SK-N-SH treated with all-trans-retinoic acid at 6 μM for 48 hours (cell line): ENCODE measurements at regions not wholly inside any gene's neighbourhood (a gene's known extent, or its start where the extent isn't known, plus 50 kb on each side); places are given as distances from the start of the nearest gene placed in this dataset.

Experiments
- ATAC-seq: fragments of 200-7000 bp; cut with Tn5 transposase; 3 replicates; pipeline ENCODE4 v1.9.1; 2020; ENCODE audit warnings: mild to moderate bottlenecking, moderate library complexity
- ARNTL ChIP-seq: fragments of 450-650 bp; formaldehyde crosslinking; IDR thresholded peaks from 2 replicates; pipeline ENCODE4 v1.5.0; 2020; ENCODE audit warnings: low read depth, mild to moderate bottlenecking, moderate library complexity, borderline replicate concordance
- BACH2 ChIP-seq: fragments of 250-450 bp; sonication (Bioruptor Pico); IDR thresholded peaks from 2 replicates; pipeline ENCODE4 v1.9.0; 2021; ENCODE audit warnings: mild to moderate bottlenecking, borderline replicate concordance
- CSDC2 ChIP-seq: fragments of 250-450 bp; sonication (Bioruptor Pico); IDR thresholded peaks from 2 replicates; pipeline ENCODE4 v1.5.0; 2020; ENCODE audit warnings: mild to moderate bottlenecking, moderate library complexity
- ESRRG ChIP-seq: fragments of 250-450 bp; sonication (Bioruptor Pico); IDR thresholded peaks from 2 replicates; pipeline ENCODE4 v1.6.1; 2021; ENCODE audit warnings: mild to moderate bottlenecking
- GLIS3 ChIP-seq: fragments of 250-450 bp; sonication (Bioruptor Pico); IDR thresholded peaks from 2 replicates; pipeline ENCODE4 v1.5.0; 2020; ENCODE audit warnings: mild to moderate bottlenecking, moderate library complexity
- ISL1 ChIP-seq: fragments of 250-450 bp; sonication (Bioruptor Pico); IDR thresholded peaks from 2 replicates; pipeline ENCODE4 v2.1.2; 2022; ENCODE audit warnings: mild to moderate bottlenecking, moderate library complexity
- OSR1 ChIP-seq: fragments of 250-450 bp; sonication (Bioruptor Pico); IDR thresholded peaks from 2 replicates; pipeline ENCODE4 v1.8.0; 2022; ENCODE audit warnings: moderate library complexity, mild to moderate bottlenecking, inconsistent platforms
- PPARA ChIP-seq: fragments of 250-450 bp; sonication (Bioruptor Pico); IDR thresholded peaks from 2 replicates; pipeline ENCODE4 v1.5.0; 2020; ENCODE audit warnings: mild to moderate bottlenecking, borderline replicate concordance
- RARB ChIP-seq: fragments of 250-450 bp; sonication (Bioruptor Pico); IDR thresholded peaks from 2 replicates; pipeline ENCODE4 v1.8.0; 2021; ENCODE audit warnings: mild to moderate bottlenecking, moderate library complexity
- SNAI2 ChIP-seq: fragments of 250-450 bp; sonication (Bioruptor Pico); IDR thresholded peaks from 2 replicates; pipeline ENCODE4 v1.5.0; 2020; ENCODE audit warnings: mild to moderate bottlenecking, moderate library complexity
- TCF4 ChIP-seq: fragments of 250-450 bp; sonication (Bioruptor Pico); IDR thresholded peaks from 2 replicates; pipeline ENCODE4 v1.8.0; 2021; ENCODE audit warnings: mild to moderate bottlenecking, moderate library complexity, borderline replicate concordance
- TOX ChIP-seq: fragments of 250-450 bp; sonication (Bioruptor Pico); IDR thresholded peaks from 2 replicates; pipeline ENCODE4 v1.8.0; 2021; ENCODE audit warnings: mild to moderate bottlenecking, moderate library complexity, borderline replicate concordance
- ZFP3 ChIP-seq: fragments of 250-450 bp; sonication (Bioruptor Pico); IDR thresholded peaks from 2 replicates; pipeline ENCODE4 v1.5.0; 2020; ENCODE audit warnings: mild to moderate bottlenecking, moderate library complexity
- ZFP30 ChIP-seq: fragments of 450-650 bp; formaldehyde crosslinking; IDR thresholded peaks from 2 replicates; pipeline ENCODE4 v1.5.0; 2022; ENCODE audit warnings: mild to moderate bottlenecking, moderate library complexity
- ZNF565 ChIP-seq: fragments of 450-650 bp; formaldehyde crosslinking; conservative IDR thresholded peaks from 2 replicates; pipeline ENCODE4 v1.5.0; 2020; ENCODE audit warnings: low read depth, mild to moderate bottlenecking, moderate library complexity
- ZNF70 ChIP-seq: fragments of 450-650 bp; formaldehyde crosslinking; IDR thresholded peaks from 2 replicates; pipeline ENCODE4 v1.5.0; 2020; ENCODE audit warnings: mild to moderate bottlenecking, moderate library complexity
- ZNF8 ChIP-seq: fragments of 450-650 bp; formaldehyde crosslinking; IDR thresholded peaks from 2 replicates; pipeline ENCODE4 v1.5.0; 2020; ENCODE audit warnings: mild to moderate bottlenecking, moderate library complexity
- TF ChIP-seq, protein P1 (sequence below): fragments of 250-450 bp; sonication (Bioruptor Pico); IDR thresholded peaks from 2 replicates; pipeline ENCODE4 v1.5.1; 2021; ENCODE audit warnings: mild to moderate bottlenecking, moderate library complexity
- TF ChIP-seq, protein P2 (sequence below): fragments of 250-450 bp; sonication (Bioruptor Pico); IDR thresholded peaks from 2 replicates; pipeline ENCODE4 v1.8.0; 2020; ENCODE audit warnings: mild to moderate bottlenecking, moderate library complexity, borderline replicate concordance
- TF ChIP-seq, protein P3 (sequence below): fragments of 250-450 bp; sonication (Bioruptor Pico); IDR thresholded peaks from 2 replicates; pipeline ENCODE4 v1.5.0; 2020; ENCODE audit warnings: mild to moderate bottlenecking, moderate library complexity
- TF ChIP-seq, protein P4 (sequence below): fragments of 250-450 bp; sonication (Bioruptor Pico); IDR thresholded peaks from 2 replicates; pipeline ENCODE4 v1.8.0; 2021; ENCODE audit warnings: low read depth, mild to moderate bottlenecking, moderate library complexity, borderline replicate concordance
- TF ChIP-seq, protein P5 (sequence below): fragments of 250-450 bp; sonication (Bioruptor Pico); IDR thresholded peaks from 2 replicates; pipeline ENCODE4 v1.5.1; 2020; ENCODE audit warnings: low read depth, mild to moderate bottlenecking, moderate library complexity

DNA sequence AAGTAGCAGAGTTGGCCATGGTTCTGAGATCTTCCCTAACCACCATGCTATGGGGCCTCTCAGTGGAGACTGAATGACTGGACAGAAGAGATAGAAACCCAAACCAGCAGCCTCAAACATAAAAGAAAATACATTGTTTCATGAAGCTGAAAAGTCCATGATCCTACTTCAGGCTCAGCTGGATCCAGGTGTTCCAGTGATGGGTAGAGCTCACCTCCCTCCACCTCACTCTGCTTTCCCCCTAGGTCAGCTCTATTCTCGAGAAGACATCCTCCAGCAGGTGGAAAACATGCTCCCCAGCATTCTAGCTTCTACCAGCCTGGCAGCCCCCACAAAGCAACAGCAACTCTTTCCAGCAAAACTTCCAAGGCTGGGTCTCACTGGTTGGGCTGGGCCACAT is 132.1 kb downstream of the OAT start:
- no peak for ATAC-seq
- TF ChIP-seq ARNTL (no peak), ZFP3 (CRISPR knock-in tag) (no peak)
- TF ChIP-seq, all 23 proteins: peak for 0

DNA sequence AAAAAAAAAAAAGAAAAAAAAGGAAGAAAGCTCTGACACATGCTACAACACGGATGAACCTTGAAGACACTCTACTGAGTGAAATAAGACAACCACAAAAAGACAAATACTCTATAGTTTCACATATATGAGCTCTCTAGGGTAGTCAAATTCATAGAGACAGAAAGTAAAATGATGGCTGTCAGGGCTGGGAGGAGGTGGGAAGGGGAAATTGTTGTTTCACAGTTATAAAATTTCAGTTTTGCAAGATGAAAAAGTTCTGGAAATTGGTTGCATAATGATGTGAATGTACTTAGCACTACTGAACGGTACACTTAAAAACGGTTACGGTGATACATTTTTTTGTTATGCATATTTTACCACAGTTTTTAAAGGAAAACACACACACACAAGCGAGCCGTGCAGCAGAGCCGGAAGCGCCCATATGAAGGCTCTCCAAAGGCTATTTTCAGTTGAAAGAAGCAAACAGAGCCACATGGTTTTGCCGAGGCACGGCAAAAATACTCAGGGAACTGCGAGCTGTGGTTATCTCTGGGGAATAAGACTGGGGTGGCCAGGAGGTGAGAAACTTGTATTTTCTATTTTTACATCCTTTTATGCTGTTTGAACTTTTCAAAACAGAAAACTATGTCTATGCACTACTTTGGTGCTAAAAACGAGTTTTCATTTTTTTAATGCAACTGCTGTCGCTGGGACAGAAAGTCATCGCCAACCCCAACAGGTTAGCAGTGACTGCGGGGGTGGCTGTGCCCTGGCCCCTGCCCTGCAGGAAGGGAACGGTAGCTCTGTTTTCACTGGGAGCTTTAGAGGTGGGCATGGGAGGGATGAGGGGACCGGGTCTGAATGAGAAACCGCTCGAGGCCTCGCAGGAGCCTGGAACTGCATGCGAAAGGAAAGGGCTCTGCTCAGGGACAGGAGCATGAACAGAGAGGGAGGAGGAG is 132.9 kb downstream of the OAT start:
- no peak for TF ChIP-seq TCF4 (CRISPR knock-in tag)
- TF ChIP-seq ARNTL: no peak
- TF ChIP-seq CSDC2 (CRISPR knock-in tag): no peak
- no peak for TF ChIP-seq OSR1 (CRISPR knock-in tag)
- TF ChIP-seq ESRRG: no peak
- no peak for TF ChIP-seq ISL1 (CRISPR knock-in tag)
- no peak for TF ChIP-seq SNAI2
- no peak for TF ChIP-seq RARB
- TF ChIP-seq, protein P1, sequence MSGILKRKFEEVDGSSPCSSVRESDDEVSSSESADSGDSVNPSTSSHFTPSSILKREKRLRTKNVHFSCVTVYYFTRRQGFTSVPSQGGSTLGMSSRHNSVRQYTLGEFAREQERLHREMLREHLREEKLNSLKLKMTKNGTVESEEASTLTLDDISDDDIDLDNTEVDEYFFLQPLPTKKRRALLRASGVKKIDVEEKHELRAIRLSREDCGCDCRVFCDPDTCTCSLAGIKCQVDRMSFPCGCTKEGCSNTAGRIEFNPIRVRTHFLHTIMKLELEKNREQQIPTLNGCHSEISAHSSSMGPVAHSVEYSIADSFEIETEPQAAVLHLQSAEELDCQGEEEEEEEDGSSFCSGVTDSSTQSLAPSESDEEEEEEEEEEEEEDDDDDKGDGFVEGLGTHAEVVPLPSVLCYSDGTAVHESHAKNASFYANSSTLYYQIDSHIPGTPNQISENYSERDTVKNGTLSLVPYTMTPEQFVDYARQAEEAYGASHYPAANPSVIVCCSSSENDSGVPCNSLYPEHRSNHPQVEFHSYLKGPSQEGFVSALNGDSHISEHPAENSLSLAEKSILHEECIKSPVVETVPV (CRISPR knock-in tag): no peak
- no peak for TF ChIP-seq PPARA (CRISPR knock-in tag)
- no peak for TF ChIP-seq GLIS3 (CRISPR knock-in tag)
- no peak for TF ChIP-seq TOX
- TF ChIP-seq, protein P2, sequence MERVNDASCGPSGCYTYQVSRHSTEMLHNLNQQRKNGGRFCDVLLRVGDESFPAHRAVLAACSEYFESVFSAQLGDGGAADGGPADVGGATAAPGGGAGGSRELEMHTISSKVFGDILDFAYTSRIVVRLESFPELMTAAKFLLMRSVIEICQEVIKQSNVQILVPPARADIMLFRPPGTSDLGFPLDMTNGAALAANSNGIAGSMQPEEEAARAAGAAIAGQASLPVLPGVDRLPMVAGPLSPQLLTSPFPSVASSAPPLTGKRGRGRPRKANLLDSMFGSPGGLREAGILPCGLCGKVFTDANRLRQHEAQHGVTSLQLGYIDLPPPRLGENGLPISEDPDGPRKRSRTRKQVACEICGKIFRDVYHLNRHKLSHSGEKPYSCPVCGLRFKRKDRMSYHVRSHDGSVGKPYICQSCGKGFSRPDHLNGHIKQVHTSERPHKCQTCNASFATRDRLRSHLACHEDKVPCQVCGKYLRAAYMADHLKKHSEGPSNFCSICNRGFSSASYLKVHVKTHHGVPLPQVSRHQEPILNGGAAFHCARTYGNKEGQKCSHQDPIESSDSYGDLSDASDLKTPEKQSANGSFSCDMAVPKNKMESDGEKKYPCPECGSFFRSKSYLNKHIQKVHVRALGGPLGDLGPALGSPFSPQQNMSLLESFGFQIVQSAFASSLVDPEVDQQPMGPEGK: no peak
- TF ChIP-seq, protein P3, sequence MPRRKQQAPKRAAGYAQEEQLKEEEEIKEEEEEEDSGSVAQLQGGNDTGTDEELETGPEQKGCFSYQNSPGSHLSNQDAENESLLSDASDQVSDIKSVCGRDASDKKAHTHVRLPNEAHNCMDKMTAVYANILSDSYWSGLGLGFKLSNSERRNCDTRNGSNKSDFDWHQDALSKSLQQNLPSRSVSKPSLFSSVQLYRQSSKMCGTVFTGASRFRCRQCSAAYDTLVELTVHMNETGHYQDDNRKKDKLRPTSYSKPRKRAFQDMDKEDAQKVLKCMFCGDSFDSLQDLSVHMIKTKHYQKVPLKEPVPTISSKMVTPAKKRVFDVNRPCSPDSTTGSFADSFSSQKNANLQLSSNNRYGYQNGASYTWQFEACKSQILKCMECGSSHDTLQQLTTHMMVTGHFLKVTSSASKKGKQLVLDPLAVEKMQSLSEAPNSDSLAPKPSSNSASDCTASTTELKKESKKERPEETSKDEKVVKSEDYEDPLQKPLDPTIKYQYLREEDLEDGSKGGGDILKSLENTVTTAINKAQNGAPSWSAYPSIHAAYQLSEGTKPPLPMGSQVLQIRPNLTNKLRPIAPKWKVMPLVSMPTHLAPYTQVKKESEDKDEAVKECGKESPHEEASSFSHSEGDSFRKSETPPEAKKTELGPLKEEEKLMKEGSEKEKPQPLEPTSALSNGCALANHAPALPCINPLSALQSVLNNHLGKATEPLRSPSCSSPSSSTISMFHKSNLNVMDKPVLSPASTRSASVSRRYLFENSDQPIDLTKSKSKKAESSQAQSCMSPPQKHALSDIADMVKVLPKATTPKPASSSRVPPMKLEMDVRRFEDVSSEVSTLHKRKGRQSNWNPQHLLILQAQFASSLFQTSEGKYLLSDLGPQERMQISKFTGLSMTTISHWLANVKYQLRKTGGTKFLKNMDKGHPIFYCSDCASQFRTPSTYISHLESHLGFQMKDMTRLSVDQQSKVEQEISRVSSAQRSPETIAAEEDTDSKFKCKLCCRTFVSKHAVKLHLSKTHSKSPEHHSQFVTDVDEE (CRISPR knock-in tag): no peak
- TF ChIP-seq ZNF70 (CRISPR knock-in tag): no peak
- TF ChIP-seq ZFP3 (CRISPR knock-in tag): no peak
- TF ChIP-seq, protein P4, sequence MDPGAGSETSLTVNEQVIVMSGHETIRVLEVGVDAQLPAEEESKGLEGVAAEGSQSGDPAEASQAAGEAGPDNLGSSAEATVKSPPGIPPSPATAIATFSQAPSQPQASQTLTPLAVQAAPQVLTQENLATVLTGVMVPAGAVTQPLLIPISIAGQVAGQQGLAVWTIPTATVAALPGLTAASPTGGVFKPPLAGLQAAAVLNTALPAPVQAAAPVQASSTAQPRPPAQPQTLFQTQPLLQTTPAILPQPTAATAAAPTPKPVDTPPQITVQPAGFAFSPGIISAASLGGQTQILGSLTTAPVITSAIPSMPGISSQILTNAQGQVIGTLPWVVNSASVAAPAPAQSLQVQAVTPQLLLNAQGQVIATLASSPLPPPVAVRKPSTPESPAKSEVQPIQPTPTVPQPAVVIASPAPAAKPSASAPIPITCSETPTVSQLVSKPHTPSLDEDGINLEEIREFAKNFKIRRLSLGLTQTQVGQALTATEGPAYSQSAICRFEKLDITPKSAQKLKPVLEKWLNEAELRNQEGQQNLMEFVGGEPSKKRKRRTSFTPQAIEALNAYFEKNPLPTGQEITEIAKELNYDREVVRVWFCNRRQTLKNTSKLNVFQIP (CRISPR knock-in tag): no peak
- TF ChIP-seq ZNF565 (CRISPR knock-in tag): no peak
- no peak for TF ChIP-seq ZFP30 (CRISPR knock-in tag)
- TF ChIP-seq, protein P5, sequence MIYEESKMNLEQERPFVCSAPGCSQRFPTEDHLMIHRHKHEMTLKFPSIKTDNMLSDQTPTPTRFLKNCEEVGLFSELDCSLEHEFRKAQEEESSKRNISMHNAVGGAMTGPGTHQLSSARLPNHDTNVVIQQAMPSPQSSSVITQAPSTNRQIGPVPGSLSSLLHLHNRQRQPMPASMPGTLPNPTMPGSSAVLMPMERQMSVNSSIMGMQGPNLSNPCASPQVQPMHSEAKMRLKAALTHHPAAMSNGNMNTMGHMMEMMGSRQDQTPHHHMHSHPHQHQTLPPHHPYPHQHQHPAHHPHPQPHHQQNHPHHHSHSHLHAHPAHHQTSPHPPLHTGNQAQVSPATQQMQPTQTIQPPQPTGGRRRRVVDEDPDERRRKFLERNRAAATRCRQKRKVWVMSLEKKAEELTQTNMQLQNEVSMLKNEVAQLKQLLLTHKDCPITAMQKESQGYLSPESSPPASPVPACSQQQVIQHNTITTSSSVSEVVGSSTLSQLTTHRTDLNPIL (CRISPR knock-in tag): no peak
- ATAC-seq: no peak

DNA sequence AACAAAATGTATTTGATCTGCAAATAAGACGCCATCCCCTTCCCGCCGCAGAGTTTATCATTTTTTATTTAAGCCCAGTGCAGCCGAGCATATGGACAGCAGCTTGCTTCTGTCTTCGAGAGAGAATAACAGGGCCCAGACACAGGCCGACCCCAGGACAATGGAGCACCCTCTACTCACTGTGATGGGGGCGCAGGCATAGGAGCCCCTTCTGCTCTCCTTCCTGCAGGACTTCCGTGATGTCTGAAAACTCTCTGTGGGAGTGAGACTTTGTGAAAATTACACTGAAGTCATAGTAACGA is 134.8 kb downstream of the OAT start:
- TF ChIP-seq PPARA (CRISPR knock-in tag) (no peak), OSR1 (CRISPR knock-in tag) (no peak), GLIS3 (CRISPR knock-in tag) (no peak), SNAI2 (no peak), TCF4 (CRISPR knock-in tag) (no peak), ZFP30 (CRISPR knock-in tag) (no peak), RARB (no peak), BACH2 (CRISPR knock-in tag) (no peak), ESRRG (no peak), ZNF8 (CRISPR knock-in tag) (no peak), ZFP3 (CRISPR knock-in tag) (no peak), ISL1 (CRISPR knock-in tag) (no peak)
- TF ChIP-seq, protein P4 (CRISPR knock-in tag): no peak
- TF ChIP-seq, protein P1 (CRISPR knock-in tag): no peak
- TF ChIP-seq, protein P2: no peak
- no peak; the same call in 2 of the 3 replicates for ATAC-seq
